Stimulated activated CD8-positive, alpha-beta memory T cell treated with anti-CD3 and anti-CD28 coated beads, Interleukin-4, amount 100 ng/mL, for 1 hour (primary cell): ENCODE measurements at regions not wholly inside any gene's neighbourhood (a gene's known extent, or its start where the extent isn't known, plus 50 kb on each side); places are given as distances from the start of the nearest gene placed in this dataset.

Source experiments
- DNase-seq, 2 donors: peaks; one replicate each; pipeline ENCODE4 v3.0.0-alpha.2; 2020; ENCODE audit warnings: low read depth in 2 of 2, low spot score in 1 of 2

DNA sequence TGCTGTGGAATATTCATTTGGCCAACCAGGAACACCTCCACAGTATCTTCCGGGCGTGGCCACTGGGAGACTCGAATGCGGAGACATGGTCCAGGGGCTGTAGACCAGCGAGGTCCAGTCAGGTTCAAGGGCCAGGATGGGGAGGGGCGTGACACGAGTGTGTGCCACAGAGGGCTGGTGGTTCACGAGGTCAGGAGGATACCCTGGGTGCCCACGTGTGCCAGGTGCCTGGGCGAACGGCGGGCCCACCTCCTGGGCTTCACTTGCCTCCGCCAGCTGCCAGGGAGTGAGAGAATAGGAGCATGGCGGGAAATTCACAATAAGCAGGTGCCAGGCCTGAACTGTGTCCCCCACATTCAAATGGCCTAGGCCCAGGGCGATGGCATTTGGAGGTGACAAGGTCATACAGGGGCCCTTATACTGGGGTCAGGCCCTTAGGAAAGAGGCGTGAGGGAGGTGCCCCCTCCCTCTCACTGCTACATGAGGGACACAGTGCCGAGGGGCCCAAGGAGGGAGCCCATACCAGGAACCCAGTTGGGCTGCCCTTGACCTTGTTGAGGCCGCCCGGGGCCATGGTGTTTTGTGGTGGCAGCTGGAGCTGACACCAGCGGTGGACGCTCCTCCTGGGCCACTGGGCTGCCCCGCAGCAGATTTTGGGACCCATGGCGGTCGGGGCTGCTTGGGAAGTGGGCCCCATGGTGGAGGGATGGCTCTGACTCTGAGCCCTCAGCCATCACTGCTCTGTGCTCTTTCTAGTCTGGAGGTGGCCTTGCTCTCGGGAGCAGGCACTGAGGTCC, 1268.9 kb downstream of the BRD1 start:
- no peak for DNase-seq

DNA sequence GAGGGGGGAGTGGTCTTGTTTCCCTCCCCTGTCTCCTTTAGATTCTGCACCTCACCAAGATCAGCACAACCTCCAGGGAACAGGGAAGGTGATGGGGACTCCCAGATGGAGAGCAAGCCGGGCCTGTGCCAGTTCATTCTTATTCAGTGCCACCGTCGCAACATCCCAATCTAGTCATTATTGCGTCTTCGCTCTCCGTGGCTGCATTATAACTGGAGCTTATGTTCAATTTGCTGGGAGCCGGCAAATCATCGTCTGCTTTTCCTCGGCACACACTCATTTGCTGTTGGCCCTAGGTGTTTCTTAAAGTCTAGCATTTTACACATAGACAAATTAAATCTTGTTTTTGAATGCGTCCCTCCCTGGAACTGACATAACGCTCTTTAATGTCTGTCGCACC, 1269.7 kb downstream of the BRD1 start:
- DNase-seq: no peak

DNA sequence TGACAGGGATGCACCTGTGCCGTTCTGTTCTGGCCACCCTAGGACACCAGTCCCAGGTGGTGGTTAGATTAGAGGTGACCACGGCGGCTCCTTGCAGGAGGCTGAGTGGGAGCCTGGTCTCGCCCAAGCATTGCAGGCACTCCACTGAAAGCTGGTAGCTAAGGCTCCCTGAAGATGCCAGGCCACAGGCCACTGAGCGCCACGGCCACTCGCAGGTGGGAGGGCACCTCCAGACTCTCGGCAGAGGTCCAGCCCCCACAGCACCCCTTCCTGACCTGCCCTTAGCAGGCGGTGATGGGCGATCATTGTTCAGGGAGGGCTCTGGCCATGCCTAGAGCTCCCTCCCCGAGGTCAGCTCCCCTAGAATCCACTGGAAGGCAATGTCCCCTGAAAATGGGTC, 1270.2 kb downstream of the BRD1 start:
- DNase-seq: no peak

DNA sequence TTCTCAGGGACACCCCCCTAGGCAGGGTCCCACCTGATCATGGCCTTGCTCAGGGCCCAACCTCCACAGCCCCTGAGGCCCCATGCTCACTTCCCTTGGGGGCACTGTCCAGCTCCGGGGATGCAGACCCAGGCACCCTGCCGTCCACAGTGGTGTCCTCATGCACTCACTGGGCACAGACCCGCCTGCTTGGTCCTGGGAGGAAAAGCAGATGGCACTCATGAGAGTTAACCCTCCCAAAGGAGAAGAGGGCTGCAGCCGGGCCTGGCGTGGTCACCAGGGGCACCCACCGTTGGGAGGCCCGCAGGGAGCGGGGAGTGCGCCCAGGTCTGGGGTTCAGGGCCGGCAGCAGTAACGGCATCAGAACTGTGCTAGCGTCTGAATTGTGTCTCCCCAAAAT, 1270.9 kb downstream of the BRD1 start:
- DNase-seq: no peak

DNA sequence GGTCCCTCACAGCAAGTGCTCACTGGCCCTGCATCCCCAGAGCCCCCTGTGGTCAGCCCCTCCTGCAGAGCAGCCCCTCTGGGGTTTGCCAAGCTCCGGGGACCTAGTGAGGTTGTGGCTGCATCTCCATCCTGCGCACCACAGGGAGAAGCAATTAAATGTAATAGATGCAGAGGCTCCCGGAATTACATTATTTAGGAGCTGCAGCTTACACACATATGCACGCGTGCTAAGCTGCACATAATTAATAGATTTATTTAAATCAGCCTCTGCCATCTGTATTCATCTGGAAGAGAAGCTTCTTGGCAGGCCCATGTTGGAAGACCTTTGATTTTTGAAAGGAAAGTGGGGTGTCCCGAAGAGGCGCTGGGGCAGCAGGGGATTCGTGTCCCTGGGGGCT, 1271.5 kb downstream of the BRD1 start:
- DNase-seq: no peak

DNA sequence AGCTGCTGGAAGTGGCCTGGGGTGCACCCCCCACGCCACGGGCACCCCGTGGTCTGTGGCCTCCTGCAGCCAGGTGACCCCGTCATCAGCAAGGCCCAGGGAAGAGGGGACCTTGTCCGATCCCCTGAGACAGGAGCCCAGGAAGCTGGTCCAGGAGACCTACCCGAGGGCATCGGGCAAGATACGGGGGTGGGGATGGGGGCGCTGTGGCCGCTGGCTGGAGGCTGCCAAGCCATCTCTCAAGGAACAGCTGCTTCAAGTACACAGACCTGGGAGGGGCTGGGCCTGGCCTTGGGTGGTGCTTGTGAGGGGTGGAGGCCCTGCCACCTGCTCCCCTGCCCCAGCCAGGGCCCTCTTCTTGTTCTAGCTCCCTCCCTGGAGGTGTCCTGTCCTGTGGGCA, 1272.1 kb downstream of the BRD1 start:
- no peak for DNase-seq

DNA sequence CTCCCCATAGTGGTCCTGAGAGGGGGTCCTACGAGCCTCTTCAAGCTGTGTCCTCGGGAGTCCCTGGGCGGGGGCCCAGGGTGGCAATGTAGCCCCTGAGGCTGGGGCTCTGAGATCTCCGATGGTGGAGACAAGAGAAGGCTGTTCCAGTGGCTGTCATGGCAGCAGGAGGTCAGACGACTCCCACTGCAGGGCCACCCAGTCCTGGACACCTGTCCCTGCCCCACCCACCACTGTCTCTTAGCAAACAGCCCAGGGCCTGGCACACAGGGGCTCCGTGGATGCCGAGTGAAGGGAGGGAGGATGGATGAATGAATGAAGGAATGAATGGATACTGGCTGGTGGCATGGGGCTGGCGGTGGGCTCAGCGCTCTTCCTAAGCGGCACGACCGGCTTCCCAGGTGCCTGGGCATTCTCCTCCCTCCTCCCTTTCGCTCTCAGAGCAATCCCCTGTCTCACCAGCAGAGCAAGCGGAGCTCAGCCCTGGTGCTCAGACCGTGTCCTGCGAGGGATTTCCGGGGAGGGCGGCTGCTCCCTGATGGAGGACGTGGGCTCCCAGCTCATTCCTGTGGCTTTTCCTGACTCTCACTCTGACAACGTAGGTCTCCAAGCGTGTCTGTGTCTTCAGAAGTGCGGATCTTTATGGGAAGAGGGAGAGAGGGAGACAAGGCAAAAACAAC, 1272.6 kb downstream of the BRD1 start:
- no peak for DNase-seq

DNA sequence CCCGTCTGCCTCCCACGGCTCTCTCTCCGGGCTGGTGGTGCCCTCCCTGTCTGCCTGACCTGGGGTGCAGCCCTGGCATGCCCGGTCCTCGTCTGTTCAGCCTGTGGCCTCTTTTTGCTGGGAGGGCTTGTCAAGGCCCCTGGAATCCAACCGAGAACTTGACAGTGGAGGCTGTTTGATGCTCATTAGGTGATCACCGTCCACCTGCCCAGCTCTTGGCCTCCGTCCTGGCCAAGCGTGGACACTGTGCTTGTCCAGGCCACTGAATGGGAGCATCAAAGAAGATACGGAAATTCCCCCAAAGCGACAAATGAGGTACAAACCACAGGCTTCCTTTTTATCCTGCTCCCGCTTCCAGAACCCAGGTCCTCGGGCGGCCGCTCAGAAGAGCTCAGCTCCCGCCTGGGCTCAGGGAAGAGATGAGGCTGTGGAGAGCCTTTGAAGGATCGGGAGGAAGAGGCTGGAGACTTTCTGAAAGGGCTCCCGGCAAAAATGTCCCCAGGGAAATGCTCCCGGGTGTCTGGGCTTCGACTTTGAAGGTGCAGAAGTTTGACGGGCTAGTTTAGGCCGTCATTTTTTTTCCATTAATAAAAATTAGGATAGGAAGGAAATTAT, 1273.9 kb downstream of the BRD1 start:
- DNase-seq: no peak

DNA sequence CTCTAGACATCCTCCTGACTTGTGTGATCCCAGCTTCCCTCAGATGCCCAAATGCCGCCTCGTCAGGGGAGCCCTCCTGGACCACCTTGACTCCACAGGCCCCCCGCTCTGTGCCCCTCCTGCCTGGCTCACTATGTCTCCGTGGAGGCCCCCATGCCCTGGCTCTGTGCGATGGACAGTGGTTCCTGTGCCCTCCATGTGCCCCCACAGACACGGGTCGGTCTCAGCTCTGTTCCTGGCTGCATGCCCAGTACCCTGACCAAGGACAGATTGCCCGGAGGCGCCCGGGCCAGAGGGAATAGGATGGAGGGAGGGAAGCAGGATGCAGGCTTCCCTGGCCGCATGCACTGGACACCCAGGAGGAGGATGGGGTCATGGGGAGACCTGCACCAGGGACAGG, 1274.6 kb downstream of the BRD1 start:
- DNase-seq: no peak

DNA sequence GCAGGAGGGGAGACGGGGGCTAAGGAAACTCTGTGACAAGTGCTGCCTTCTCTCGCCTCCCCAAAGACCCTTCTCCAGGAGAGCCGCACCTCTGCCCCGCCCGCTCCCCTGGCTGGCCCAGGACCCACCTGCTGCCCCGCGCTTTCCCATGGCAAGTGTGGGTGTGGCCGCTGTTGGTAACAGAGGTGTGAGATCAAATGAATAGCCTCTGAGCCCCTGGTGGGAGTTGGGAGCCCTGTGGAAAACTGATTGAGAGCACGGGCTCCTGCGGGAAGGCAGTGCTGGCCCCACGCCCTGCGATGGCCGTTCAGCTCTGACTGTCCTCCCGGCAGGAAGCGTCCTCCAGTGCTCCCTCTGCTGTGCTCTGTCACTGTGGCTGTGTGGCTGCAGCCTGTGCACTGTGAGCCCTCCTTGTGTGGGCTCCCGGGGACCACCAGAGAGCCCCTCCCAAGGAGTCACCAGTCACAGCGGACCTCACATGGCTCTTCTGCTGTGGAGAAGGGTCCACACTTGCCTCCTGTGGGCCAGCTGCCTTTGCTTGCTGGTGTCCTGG, 1275.9 kb downstream of the BRD1 start:
- DNase-seq: no peak

DNA sequence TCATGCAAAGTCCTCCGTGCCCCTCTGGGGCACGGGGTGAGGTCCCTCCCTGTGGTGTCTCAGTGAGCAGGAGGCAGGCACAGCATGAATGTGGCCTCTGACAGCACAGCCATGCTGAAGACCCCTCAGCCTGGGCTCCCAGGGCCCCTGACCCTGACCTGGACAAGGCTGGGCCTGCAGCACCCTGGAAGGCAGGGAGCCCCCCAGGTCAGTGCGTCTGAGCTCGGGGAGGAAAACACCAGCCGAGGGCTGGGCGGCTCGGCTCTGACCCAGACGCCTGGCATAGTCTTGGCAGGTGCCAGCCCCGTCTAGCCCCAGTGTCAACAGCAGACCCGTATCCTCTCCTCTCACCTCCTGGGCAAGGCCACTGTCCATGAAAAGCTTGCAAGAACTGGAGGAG, 1276.6 kb downstream of the BRD1 start:
- DNase-seq: no peak

DNA sequence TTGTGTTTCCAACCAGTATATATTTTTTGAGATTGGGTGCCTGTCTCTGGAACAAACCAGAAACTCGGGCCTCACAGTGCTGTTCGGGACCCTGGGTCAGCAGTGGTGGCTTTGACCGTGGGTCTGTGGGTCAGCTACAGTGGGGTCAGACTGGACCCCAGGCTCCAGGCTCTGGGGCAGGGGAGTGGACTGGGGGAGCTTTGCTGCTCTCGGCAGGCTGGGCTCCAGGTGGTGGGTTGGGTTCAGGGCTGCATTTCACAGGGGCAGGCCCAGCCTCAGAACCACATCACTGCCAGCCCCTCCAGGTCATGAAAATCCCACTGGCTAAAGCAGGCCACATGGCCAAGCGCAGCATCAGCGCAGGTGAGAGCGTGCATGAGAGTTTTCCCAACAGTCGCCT, 1279.3 kb downstream of the BRD1 start:
- DNase-seq: no peak

DNA sequence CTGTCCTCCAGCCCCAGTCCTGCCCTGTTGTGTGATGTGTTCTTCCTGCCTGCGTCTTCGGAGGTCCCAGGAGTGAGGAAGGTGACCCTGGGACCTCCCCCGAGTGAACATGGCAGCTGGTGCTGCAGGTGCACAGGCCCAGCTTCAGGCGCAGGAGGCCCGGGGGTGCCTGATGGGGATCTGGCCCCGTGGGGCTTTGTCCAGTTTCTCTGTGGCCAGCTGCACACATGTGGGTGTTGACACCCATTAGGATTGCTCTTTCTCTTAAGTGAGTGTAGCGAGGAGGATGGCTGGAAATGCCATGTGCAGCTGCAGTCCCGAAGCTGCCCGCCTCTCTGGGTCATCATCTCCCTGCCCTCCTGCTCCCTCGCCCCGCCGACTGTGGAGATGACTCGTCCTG, 1279.7 kb downstream of the BRD1 start:
- no peak for DNase-seq

DNA sequence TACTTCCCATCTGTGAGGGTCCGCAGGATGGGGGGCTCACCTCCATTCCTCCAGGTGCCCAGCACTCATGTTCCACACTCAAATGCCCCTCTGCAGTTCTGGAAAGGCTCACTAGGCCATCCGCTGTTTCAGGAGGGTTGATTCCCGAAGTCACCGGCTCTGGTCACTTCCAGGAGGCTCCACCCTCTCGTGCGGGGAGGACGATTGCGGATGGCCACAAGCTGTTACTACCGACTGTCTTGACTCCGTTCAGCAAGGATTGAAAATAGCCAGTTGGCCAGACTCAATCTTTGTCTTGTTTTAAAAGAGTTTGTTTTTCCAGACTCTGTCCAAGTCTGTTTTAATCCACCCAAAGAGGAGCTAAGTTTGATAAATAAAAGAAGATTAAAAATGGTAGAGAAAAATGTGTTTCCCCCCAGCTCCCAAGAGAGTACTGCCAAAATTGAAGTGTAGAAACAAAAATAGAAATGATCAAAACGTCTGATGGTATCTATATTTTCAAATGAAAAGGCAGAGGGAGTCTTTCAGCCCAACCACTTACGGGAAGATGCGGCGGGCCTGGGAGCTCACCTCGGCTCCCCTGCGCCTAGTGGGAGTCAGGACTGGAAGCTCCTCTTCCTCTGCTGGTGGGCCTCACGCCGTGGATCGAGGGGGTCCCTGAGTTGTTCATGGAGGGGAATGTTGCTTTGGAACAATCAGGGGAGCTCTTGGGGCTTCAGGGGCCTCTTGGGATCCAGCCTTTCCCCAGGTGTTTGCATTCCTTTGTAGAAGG, 1280.8 kb downstream of the BRD1 start:
- no peak for DNase-seq

DNA sequence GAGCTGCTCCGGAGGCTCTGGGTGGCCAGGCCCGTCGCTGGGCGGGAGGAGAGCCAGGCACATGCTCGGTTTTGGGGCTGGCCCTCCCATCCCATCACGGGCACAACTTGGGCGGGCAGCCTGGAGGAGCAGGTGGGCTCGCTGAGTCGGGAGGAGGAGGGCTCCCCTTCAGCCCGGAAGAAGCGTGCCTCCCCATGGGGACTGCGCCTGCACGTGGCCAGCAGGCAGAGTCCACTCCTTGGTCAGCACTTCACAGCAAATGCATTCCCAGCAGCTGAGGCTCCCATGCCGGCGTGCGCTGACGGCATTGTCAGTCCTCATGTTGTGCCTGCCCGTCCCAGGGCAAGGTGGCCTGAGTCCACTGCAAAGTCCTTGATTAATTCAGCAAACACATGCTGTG, 1281.7 kb downstream of the BRD1 start:
- DNase-seq: no peak

DNA sequence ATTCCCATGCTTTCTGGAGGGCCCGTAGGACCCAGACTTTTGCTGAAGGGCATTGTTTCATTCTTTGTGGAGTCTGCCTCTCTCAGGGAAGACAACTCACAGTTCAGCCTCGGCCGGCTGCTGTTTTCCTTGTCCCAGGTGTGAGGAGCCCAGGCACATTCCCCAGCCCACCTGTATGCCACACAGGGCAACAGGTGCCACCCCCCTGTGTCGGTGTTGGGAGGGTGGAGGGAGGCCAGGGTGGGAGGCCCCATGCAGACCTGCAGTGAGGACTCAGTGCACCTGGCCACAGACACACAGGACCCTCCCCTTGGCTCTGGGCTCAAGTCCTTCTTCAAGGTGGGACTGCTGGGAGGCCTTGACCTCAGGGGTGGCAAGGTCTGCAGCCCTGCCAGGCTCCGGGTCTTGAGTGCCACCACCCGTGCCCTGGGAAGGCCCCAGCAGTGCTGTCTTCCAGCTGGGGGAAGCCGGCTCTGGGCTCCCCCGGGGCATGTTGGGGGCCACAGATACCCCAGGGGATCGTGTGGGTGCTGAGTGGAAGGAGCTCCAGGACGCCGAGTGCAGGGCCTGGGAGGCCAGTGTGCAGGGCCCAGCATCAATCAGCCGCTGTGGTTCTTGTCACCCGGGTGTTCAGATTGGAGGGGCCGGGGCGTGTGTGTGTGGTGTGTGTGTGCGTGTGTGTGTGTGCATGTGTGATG, 1286.1 kb downstream of the BRD1 start:
- DNase-seq: no peak

DNA sequence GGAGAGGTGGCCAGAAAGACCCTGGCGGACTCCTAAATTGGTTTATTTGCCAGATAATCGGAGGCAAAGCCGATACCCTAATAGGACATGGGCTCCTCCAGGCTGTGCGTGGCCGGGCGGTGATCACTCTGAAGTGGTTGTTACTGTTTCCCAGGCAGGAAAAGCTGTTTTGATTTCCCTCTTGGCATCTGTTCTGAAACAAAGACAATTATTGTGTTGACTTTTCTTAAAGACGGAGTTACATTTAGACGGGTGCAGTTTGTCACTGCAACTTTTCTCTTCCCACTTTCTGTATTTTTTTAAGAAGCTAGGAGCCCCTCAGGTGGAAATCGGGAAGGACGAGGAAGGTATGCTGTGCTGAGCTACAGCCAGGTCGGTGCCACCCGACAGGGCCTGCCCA, 1288.4 kb downstream of the BRD1 start:
- no peak for DNase-seq

DNA sequence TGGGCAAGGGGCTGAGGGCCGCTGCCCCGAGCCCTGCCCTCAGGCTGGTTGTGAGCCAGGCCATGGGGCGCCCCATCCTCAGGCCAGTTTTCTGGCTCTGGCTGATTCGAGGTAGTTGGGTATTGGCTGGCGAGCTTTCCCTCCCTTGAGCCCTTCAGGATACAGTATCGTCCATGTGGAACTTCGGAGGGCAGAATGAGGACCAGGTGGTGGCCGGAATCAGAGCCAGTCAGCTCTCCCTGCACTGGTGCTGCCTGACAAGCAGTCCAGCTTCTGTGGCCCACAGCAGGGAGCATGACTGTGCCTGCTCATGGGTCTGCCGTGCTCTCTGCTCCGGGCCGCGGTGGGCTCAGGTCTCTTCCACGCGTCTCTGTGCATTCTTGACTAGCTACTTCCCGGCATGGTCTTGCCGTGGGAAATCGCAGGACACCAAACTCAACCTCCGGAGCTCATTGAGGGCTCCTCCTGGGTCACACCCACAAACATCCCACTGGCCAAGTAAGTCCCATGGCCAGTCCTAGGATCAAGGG, 1289.3 kb downstream of the BRD1 start:
- no peak for DNase-seq

DNA sequence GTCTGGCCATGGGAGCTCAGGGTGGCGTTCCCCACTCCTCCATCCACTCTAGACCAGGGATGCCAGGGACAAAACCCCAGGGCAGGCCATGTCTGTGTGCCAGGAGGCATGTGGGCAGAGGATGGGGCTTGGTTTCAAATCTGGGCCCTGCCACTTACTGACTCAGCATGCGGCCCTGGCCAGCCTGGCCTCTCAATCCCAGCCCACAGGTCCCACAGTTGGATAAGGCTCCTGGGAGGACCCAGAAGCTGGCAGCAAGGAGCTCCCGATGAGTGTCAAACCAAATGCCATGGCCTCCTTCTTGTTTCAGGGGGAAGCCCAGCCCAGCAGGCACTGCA, 1290.4 kb downstream of the BRD1 start:
- no peak for DNase-seq

DNA sequence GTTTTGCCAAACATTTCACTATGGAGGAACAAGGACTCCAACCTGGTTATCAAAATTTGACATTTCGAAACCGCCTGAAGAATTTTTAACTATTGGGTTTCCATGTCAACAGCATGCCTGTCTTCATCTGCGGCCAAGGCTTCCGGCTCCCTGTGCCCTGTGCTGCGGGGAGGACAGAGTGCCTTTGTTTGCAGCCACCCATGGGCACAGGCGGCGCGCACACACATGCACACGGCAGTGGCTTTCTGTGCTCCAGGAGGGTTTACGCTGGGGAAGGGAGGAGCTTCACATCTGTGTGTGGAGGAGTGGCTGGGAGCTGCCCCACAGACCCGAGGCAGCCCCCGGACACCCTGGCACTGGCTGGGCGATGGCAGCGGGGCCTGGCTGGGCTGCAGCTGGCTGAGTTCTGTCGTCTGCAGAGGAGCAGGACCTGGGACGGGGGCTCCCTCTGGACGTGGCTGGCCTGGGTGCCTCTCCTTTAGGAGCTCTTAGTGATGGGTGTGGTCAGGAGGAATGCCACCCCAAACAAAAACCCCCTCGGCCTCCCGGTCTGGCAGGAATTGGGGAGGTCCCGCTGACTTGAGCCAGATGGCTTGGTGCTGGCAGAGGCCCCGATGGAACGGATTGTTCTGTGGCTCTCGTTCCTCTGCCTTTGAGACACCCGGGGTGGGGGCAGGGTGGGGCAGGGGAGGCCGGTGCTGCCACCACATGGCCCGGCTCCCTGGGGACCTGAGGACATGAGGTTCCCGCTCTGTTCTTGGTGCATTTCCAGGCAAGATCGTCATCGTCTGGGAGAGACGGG, 1290.9 kb downstream of the BRD1 start:
- DNase-seq: no peak
